ENCODE measurements at regions not wholly inside any gene's neighbourhood (a gene's known extent, or its start where the extent isn't known, plus 50 kb on each side); places are given as distances from the start of the nearest gene placed in this dataset.

DNA sequence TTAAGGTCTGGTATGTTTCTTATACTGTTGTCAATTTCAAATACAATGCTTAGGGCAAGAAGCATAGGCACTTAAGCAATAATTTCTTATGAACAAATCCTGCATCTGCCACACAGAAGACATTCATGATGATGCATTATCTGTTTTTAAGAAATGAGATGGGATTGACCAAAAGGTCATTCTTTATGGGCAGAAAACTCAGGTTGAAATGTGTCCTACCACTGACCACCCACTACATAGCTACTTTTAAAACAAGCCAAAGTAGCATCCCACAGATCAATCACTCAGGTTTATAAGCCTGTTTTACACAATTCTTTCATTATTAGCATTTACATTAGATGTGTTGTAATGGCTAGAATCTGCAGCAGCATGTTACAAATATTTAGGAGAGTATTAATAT lies 617.8 kb downstream of the PCDH7 start:
- Histone ChIP-seq H3K4me3 (no peak overlapping the region), H3K36me3 (no peaks in the 10 kb centered on the region), H3K27me3 (no peaks in the 10 kb centered on the region), H3K4me1 (no peaks in the 10 kb centered on the region), H3K9me3 (peaks cover 0 to 23% (median 11%) of the 10 kb centered on the region in 11 donors), H3K27ac (no peak overlapping the region)
- DNase-seq: no peak
- TF ChIP-seq, protein P1, sequence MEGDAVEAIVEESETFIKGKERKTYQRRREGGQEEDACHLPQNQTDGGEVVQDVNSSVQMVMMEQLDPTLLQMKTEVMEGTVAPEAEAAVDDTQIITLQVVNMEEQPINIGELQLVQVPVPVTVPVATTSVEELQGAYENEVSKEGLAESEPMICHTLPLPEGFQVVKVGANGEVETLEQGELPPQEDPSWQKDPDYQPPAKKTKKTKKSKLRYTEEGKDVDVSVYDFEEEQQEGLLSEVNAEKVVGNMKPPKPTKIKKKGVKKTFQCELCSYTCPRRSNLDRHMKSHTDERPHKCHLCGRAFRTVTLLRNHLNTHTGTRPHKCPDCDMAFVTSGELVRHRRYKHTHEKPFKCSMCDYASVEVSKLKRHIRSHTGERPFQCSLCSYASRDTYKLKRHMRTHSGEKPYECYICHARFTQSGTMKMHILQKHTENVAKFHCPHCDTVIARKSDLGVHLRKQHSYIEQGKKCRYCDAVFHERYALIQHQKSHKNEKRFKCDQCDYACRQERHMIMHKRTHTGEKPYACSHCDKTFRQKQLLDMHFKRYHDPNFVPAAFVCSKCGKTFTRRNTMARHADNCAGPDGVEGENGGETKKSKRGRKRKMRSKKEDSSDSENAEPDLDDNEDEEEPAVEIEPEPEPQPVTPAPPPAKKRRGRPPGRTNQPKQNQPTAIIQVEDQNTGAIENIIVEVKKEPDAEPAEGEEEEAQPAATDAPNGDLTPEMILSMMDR (IDR thresholded peaks at IDR 0.05): no peak
- intact Hi-C loops (cut with DNase I): no loop called here
- ATAC-seq: no peak

- DNase-seq: no peak
- TF ChIP-seq, protein P1 (IDR thresholded peaks at IDR 0.05): no peak
- H3K36me3 ChIP-seq: no peaks in the 10 kb centered on the region
- intact Hi-C loops (cut with DNase I): no loop called here
- WGBS, 2 donors: 82 to 83% methylated on average over 4 of the region's 4 CpGs
- no peaks in the 10 kb centered on the region for H3K4me1 ChIP-seq
- H3K27me3 ChIP-seq: no peaks in the 10 kb centered on the region
- H3K9me3 ChIP-seq: peaks cover 0 to 36% (median 12%) of the 10 kb centered on the region in 11 donors
- H3K4me3 ChIP-seq: no peak overlapping the region
- ATAC-seq: no peak
- H3K27ac ChIP-seq: no peak overlapping the region
Measured at GRCh38 chr4:31341601-31342359, 621.6 kb downstream of the PCDH7 start.

- TF ChIP-seq, protein P1 (IDR thresholded peaks at IDR 0.05): no peak
- intact Hi-C loops (cut with DNase I): no loop called here
Measured at GRCh38 chr4:31343061-31343460, 622.9 kb downstream of the PCDH7 start.

DNA sequence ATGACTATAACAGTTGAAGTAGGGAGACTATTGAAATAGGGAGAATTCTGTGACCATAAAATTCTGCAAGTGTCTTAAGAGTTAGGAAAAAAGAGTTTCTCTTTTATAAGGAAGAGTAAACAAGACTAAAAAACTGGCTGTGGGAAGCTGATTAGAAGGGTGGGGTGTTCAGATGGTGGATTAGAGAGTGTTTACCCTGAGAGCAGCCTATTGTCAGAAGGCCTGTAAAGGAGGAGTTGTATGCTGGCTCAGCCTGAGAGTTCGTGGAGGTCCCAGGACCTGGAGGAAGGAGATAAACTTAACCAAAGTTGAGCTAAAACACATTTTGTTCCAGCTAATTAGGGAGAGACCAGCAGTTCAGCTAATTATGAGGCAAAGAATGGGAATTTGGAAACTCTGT lies 629.7 kb downstream of the PCDH7 start:
- intact Hi-C loops (cut with DNase I): loop anchor here in 1 of 10 donors (10.0 kb wide), 1 partner anchor 645 kb away; no protein-coding TSS in a partner anchor
- WGBS, 2 donors: 29 to 66% methylated on average over 1 of the region's 1 CpG

More at GRCh38 chr4:31343061-31343460, 622.9 kb downstream of the PCDH7 start:
- H3K9me3 ChIP-seq: peaks cover 0 to 36% (median 12%) of the 10 kb centered on the region in 11 donors
- H3K27ac ChIP-seq: no peak overlapping the region
- H3K4me1 ChIP-seq: no peaks in the 10 kb centered on the region
- H3K4me3 ChIP-seq: no peak overlapping the region
- DNase-seq (no peak), ATAC-seq (no peak)
- no peaks in the 10 kb centered on the region for H3K36me3 ChIP-seq
- H3K27me3 ChIP-seq: no peaks in the 10 kb centered on the region

More for the DNA sequence above, 629.7 kb downstream of the PCDH7 start:
- TF ChIP-seq, protein P1 (IDR thresholded peaks at IDR 0.05): no peak
- H3K36me3 ChIP-seq: no peaks in the 10 kb centered on the region
- H3K4me3 ChIP-seq: no peak overlapping the region
- no peaks in the 10 kb centered on the region for H3K9me3 ChIP-seq
- H3K4me1 ChIP-seq: no peaks in the 10 kb centered on the region
- no peaks in the 10 kb centered on the region for H3K27me3 ChIP-seq
- ATAC-seq (peak in 2 of 8 donors; percentile 54 to 63), DNase-seq (no peak)
- peak overlapping the region in 1 of 10 donors; percentile 17 for H3K27ac ChIP-seq
